Loucy (cell line): ENCODE measurements at regions not wholly inside any gene's neighbourhood (a gene's known extent, or its start where the extent isn't known, plus 50 kb on each side); places are given as distances from the start of the nearest gene placed in this dataset.

ENCODE experiments used
- H2AFZ ChIP-seq: fragments of 200-600 bp; sonication (generic); 2 replicates; pipeline ENCODE4 v1.6.0; 2016; ENCODE audit warnings: antibody characterized with exemption, mild to moderate bottlenecking, low read length, moderate library complexity
- H3F3A ChIP-seq: fragments of 200-600 bp; 2 replicates; pipeline ENCODE4 v1.6.0; 2016; ENCODE audit warnings: antibody characterized with exemption, low read depth, mild to moderate bottlenecking
- H3K27me3 ChIP-seq: fragments of 200-600 bp; sonication (generic); 2 replicates; pipeline ENCODE4 v1.6.1; 2014; ENCODE audit warnings: low read length, mild to moderate bottlenecking; ENCODE audit not compliant: insufficient read depth, poor library complexity, severe bottlenecking
- H3K36me3 ChIP-seq: fragments of 200-600 bp; sonication (generic); 2 replicates; pipeline ENCODE4 v1.6.1; 2016; ENCODE audit warnings: low read length; ENCODE audit not compliant: insufficient read depth
- H3K4me1 ChIP-seq: fragments of 200-600 bp; sonication (generic); 2 replicates; pipeline ENCODE4 v1.5.1; 2014; ENCODE audit warnings: low read length, mild to moderate bottlenecking; ENCODE audit not compliant: insufficient read depth, poor library complexity, severe bottlenecking
- H3K4me2 ChIP-seq: fragments of 200-600 bp; sonication (generic); 2 replicates; pipeline ENCODE4 v1.6.0; 2014; ENCODE audit warnings: antibody characterized with exemption, low read length, low read depth, mild to moderate bottlenecking; ENCODE audit not compliant: poor library complexity, severe bottlenecking
- H3K4me3 ChIP-seq: fragments of 200-600 bp; sonication (generic); 2 replicates; pipeline ENCODE4 v1.5.1; 2014; ENCODE audit warnings: low read length, mild to moderate bottlenecking, mixed read lengths; ENCODE audit not compliant: poor library complexity, severe bottlenecking
- H3K79me2 ChIP-seq: fragments of 200-600 bp; sonication (generic); 2 replicates; pipeline ENCODE4 v1.6.1; 2014; ENCODE audit warnings: low read length; ENCODE audit not compliant: insufficient read depth
- H3K9ac ChIP-seq: fragments of 200-600 bp; sonication (generic); 2 replicates; pipeline ENCODE4 v1.6.0; 2014; ENCODE audit warnings: mild to moderate bottlenecking, low read depth, low read length, moderate library complexity; ENCODE audit not compliant: poor library complexity, severe bottlenecking
- H3K9me2 ChIP-seq: fragments of 200-600 bp; sonication (generic); replicated peaks from 2 replicates; pipeline ENCODE4 v1.6.1; 2016; ENCODE audit warnings: low read depth, low read length, mixed read lengths
- H3K9me3 ChIP-seq: fragments of 200-600 bp; sonication (generic); 2 replicates; pipeline ENCODE4 v1.6.1; 2014; ENCODE audit warnings: mild to moderate bottlenecking, antibody characterized with exemption, low read length, low read depth; ENCODE audit not compliant: insufficient read depth
- H4K20me1 ChIP-seq: fragments of 200-600 bp; sonication (generic); 2 replicates; pipeline ENCODE4 v1.6.0; 2014; ENCODE audit warnings: antibody characterized with exemption, low read length, mild to moderate bottlenecking; ENCODE audit not compliant: insufficient read depth, poor library complexity, severe bottlenecking
- EZH2phosphoT487 ChIP-seq: fragments of 200-600 bp; IDR thresholded peaks from 2 replicates; pipeline ENCODE4 v1.6.1; 2018; ENCODE audit warnings: antibody characterized with exemption, mild to moderate bottlenecking, moderate library complexity, borderline replicate concordance
- TF ChIP-seq, protein P1 (sequence below): fragments of 200-600 bp; sonication (generic); conservative IDR thresholded peaks from 2 replicates; pipeline ENCODE4 v1.5.1; 2014; ENCODE audit warnings: mild to moderate bottlenecking, antibody characterized with exemption, low read length

GRCh38 chr11:115097796-115098408 lies 406.3 kb downstream of the CADM1 start:
- Histone ChIP-seq H3K9ac (no peak overlapping the region), H3K79me2 (no peaks in the 10 kb centered on the region), H4K20me1 (no peaks in the 10 kb centered on the region), H3K27me3 (peaks cover 5% of the 10 kb centered on the region), H3K9me2 (no peaks in the 10 kb centered on the region), H3K4me3 (no peak overlapping the region), H3K36me3 (no peaks in the 10 kb centered on the region), H2AFZ (no peak overlapping the region), H3K9me3 (no peaks in the 10 kb centered on the region), H3K4me2 (no peak overlapping the region), H3K4me1 (no peaks in the 10 kb centered on the region), H3F3A (no peaks in the 10 kb centered on the region)
- TF ChIP-seq, protein P1, sequence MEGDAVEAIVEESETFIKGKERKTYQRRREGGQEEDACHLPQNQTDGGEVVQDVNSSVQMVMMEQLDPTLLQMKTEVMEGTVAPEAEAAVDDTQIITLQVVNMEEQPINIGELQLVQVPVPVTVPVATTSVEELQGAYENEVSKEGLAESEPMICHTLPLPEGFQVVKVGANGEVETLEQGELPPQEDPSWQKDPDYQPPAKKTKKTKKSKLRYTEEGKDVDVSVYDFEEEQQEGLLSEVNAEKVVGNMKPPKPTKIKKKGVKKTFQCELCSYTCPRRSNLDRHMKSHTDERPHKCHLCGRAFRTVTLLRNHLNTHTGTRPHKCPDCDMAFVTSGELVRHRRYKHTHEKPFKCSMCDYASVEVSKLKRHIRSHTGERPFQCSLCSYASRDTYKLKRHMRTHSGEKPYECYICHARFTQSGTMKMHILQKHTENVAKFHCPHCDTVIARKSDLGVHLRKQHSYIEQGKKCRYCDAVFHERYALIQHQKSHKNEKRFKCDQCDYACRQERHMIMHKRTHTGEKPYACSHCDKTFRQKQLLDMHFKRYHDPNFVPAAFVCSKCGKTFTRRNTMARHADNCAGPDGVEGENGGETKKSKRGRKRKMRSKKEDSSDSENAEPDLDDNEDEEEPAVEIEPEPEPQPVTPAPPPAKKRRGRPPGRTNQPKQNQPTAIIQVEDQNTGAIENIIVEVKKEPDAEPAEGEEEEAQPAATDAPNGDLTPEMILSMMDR = no peak
- TF ChIP-seq EZH2phosphoT487 = no peak

DNA sequence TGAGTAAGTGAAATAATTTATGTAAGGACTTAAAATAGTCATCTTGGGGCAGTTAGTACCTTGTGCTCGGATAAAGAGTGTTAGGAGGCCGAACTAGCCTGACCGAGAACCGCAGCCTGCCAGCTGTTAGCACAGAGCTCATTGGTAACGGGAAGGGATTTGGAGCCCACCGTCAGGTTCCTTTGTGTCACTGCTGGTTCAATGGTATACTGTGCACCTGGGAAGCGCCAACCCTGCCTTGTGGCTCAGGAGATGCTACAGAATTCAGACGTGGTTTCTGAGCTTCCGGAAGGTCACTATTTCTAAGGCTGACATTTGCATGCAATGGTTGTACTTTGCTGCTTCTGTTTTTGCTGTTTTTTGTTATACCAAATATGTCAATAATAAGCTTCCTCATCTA lies 403.5 kb downstream of the CADM1 start:
- Histone ChIP-seq H3K9ac (no peak overlapping the region), H3K79me2 (no peaks in the 10 kb centered on the region), H3K4me1 (no peaks in the 10 kb centered on the region), H3K9me3 (no peaks in the 10 kb centered on the region), H3K27me3 (peaks cover 5% of the 10 kb centered on the region), H4K20me1 (no peaks in the 10 kb centered on the region), H3K9me2 (no peaks in the 10 kb centered on the region), H3K36me3 (no peaks in the 10 kb centered on the region), H3F3A (no peaks in the 10 kb centered on the region), H3K4me2 (no peak overlapping the region), H2AFZ (no peak overlapping the region), H3K4me3 (no peak overlapping the region)
- TF ChIP-seq EZH2phosphoT487 = no peak
- TF ChIP-seq, protein P1 = no peak

GRCh38 chr11:115103921-115104320 lies 400.3 kb downstream of the CADM1 start:
- TF ChIP-seq, protein P1 = no peak
- no peak for TF ChIP-seq EZH2phosphoT487
- Histone ChIP-seq H3K9ac (no peak overlapping the region), H4K20me1 (no peaks in the 10 kb centered on the region), H3K4me1 (no peaks in the 10 kb centered on the region), H3F3A (no peaks in the 10 kb centered on the region), H2AFZ (no peak overlapping the region), H3K9me3 (no peaks in the 10 kb centered on the region), H3K4me2 (no peak overlapping the region), H3K36me3 (no peaks in the 10 kb centered on the region), H3K4me3 (no peak overlapping the region), H3K9me2 (no peaks in the 10 kb centered on the region), H3K27me3 (peaks cover 4% of the 10 kb centered on the region), H3K79me2 (no peaks in the 10 kb centered on the region)
